Calu3 (cell line): ENCODE measurements at regions not wholly inside any gene's neighbourhood (a gene's known extent, or its start where the extent isn't known, plus 50 kb on each side); places are given as distances from the start of the nearest gene placed in this dataset.

ENCODE experiments used
- BruUV-seq: library from RNA; stranded (reverse); fragments of 400-500 nt; replicated peaks from 2 replicates; lab custom pipeline; 2021; lab: Mats Ljungman, UMichigan
- CTCF ChIA-PET: fragments of 300-600 bp; sonication (Branson Sonifier 250); formaldehyde crosslinking; loops from one replicate; lab custom pipeline; 2022; ENCODE audit warnings: antibody characterized with exemption; lab: Charles Lee
- DNase-seq: peaks from one replicate; pipeline ENCODE4 v3.0.0; 2022
- H3K27ac Mint-ChIP-seq: one replicate; pipeline ENCODE4 v1.8.0; 2022; ENCODE audit warnings: mixed read lengths; ENCODE audit not compliant: unreplicated experiment
- H3K27me3 Mint-ChIP-seq: one replicate; pipeline ENCODE4 v1.8.0; 2022; ENCODE audit warnings: mixed read lengths; ENCODE audit not compliant: unreplicated experiment
- H3K36me3 Mint-ChIP-seq: one replicate; pipeline ENCODE4 v1.8.0; 2022; ENCODE audit warnings: mild to moderate bottlenecking, moderate library complexity, mixed read lengths; ENCODE audit not compliant: insufficient read depth, unreplicated experiment
- H3K4me1 Mint-ChIP-seq: one replicate; pipeline ENCODE4 v1.8.0; 2022; ENCODE audit warnings: mild to moderate bottlenecking, low read depth, mixed read lengths; ENCODE audit not compliant: unreplicated experiment
- H3K4me3 Mint-ChIP-seq: one replicate; pipeline ENCODE4 v1.8.0; 2022; ENCODE audit warnings: mild to moderate bottlenecking, low read depth, moderate library complexity, mixed read lengths; ENCODE audit not compliant: unreplicated experiment
- H3K9me3 Mint-ChIP-seq: one replicate; pipeline ENCODE4 v1.8.0; 2022; ENCODE audit warnings: low read depth, mixed read lengths; ENCODE audit not compliant: unreplicated experiment
- intact Hi-C: fragments of 100-400 bp; cut with micrococcal nuclease; formaldehyde crosslinking; loops from one replicate; pipeline ENCODE4 v1.10.0; 2022; ENCODE audit not compliant: unreplicated experiment
- TF ChIP-seq, protein P1 (sequence below): fragments of 200-600 bp; IDR thresholded peaks from one replicate; pipeline ENCODE4 v1.8.0; 2022; ENCODE audit warnings: antibody characterized with exemption; ENCODE audit not compliant: unreplicated experiment

DNA sequence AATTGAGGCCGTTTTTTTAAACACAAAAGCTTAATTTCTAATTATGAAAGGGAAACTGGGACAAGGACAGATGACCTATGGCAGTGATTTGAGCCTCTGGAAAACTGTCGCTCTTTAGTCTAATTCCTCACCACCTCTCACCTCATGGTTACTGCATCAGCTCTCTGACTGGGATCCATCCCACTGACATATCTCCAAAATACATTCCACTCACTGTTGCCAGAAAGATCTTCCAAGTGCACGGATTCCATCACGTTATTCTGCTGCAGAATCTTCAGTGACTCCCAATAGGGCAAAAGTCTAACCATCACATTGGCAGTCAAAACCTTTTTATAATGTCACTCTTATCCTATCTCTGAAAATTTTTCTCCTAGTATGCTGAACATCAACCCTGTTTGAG lies 132.3 kb upstream of the MB21D2 start:
- no peak for DNase-seq
- TF ChIP-seq, protein P1, sequence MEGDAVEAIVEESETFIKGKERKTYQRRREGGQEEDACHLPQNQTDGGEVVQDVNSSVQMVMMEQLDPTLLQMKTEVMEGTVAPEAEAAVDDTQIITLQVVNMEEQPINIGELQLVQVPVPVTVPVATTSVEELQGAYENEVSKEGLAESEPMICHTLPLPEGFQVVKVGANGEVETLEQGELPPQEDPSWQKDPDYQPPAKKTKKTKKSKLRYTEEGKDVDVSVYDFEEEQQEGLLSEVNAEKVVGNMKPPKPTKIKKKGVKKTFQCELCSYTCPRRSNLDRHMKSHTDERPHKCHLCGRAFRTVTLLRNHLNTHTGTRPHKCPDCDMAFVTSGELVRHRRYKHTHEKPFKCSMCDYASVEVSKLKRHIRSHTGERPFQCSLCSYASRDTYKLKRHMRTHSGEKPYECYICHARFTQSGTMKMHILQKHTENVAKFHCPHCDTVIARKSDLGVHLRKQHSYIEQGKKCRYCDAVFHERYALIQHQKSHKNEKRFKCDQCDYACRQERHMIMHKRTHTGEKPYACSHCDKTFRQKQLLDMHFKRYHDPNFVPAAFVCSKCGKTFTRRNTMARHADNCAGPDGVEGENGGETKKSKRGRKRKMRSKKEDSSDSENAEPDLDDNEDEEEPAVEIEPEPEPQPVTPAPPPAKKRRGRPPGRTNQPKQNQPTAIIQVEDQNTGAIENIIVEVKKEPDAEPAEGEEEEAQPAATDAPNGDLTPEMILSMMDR: no peak
- CTCF ChIA-PET: no interaction called here
- Mint-ChIP-seq H3K4me3 (no peak overlapping the region), H3K36me3 (no peaks in the 10 kb centered on the region), H3K9me3 (no peaks in the 10 kb centered on the region), H3K27ac (no peak overlapping the region), H3K27me3 (peaks cover 12% of the 10 kb centered on the region), H3K4me1 (no peaks in the 10 kb centered on the region)
- intact Hi-C loops: loop anchor here (10.0 kb wide), 1 partner anchor 585 kb away; no protein-coding TSS in a partner anchor
- BruUV-seq: no TSS peak

DNA sequence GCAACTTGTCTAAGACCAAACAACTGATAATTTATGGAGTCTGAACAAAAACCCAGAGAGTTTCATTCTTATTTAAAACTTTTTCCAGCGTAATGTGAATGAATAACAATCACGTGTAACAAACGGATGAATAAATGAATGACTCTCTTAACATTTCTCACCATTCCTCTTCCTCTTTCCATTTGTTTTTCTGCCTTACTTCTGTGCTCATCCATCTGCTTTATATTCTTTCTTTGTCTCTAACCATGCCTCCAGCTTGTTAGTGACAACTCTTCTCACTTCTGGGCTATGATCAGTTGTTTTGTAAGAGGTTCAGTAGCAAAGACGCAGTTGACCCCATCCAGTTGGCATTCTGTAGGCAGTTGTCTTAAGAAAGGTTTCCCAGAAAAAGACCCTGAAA lies 133.7 kb upstream of the MB21D2 start:
- Mint-ChIP-seq H3K36me3 (no peaks in the 10 kb centered on the region), H3K9me3 (no peaks in the 10 kb centered on the region), H3K4me1 (no peaks in the 10 kb centered on the region), H3K4me3 (no peak overlapping the region), H3K27ac (no peak overlapping the region), H3K27me3 (peaks cover 12% of the 10 kb centered on the region)
- DNase-seq: no peak
- TF ChIP-seq, protein P1: no peak
- BruUV-seq: no TSS peak
- CTCF ChIA-PET: interaction anchor here (1.2 kb wide), 1 partner anchor 513 kb away, joined by 3 read pairs; no protein-coding TSS in a partner anchor
- intact Hi-C loops: no loop called here

DNA sequence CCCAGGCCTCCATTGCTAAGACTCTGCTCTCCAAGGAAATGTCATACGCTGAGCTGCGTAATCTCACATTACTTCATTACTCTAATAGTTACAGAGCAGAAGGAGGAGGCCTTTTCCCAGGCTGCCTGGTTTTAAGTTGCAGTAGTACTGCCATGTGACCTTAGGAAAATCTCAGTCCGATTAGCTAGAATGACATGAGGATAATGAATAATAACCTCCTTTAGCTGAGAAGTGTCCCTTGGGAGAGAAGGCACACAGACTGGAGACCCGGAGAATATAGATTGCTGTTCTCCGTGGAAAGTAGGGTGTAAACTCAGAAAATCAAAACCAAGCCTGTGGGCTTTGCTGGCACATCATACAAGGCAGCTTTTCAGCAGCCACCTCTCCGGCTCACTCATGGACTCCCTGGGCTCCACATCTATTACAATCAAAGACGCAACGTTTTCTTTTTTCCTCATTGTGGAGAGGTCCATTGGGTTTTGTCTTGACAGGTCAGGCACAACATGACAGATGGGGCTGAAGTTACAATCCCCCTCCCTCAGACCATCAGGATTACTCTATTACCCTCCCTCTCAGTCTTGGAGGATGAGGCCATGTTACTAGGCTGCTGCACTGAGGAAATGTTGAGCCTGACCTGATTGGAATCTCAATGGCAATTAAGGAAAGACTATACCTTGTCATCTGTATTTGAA lies 134.8 kb upstream of the MB21D2 start:
- intact Hi-C loops: no loop called here
- H3K4me3 Mint-ChIP-seq: no peak overlapping the region
- peaks cover 12% of the 10 kb centered on the region for H3K27me3 Mint-ChIP-seq
- CTCF ChIA-PET: interaction anchor here (0.6 to 1.5 kb wide), 3 partner anchors 10 to 512 kb away, joined by 3 to 4 read pairs (median 3); no protein-coding TSS in a partner anchor
- no peaks in the 10 kb centered on the region for H3K36me3 Mint-ChIP-seq
- no peaks in the 10 kb centered on the region for H3K9me3 Mint-ChIP-seq
- no TSS peak for BruUV-seq
- TF ChIP-seq, protein P1: no peak
- H3K4me1 Mint-ChIP-seq: no peaks in the 10 kb centered on the region
- no peak for DNase-seq
- no peak overlapping the region for H3K27ac Mint-ChIP-seq

DNA sequence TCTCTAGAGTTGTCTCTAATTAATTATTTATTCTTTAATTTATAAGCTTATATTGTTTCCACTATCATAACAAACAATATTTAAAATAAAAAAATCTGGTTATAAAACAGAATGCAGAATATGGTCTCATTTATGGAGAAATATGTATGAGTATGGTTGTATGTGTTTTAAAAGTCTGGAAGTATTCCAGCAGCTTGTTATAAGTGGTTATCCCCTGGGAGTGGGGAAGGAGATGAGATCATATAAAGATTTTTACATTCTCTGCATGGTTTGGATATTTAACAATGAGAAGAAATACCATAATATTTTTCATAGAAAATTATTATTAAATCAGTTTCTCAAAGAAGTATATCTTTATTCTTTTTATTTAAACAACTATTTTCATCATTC lies 135.4 kb upstream of the MB21D2 start:
- no TSS peak for BruUV-seq
- H3K9me3 Mint-ChIP-seq: no peaks in the 10 kb centered on the region
- no peaks in the 10 kb centered on the region for H3K36me3 Mint-ChIP-seq
- TF ChIP-seq, protein P1: no peak
- no peak for DNase-seq
- CTCF ChIA-PET: interaction anchor here (1.5 kb wide), 1 partner anchor 10 kb away, joined by 3 read pairs; no protein-coding TSS in a partner anchor
- no peak overlapping the region for H3K27ac Mint-ChIP-seq
- H3K27me3 Mint-ChIP-seq: peaks cover 12% of the 10 kb centered on the region
- intact Hi-C loops: no loop called here
- H3K4me1 Mint-ChIP-seq: no peaks in the 10 kb centered on the region
- no peak overlapping the region for H3K4me3 Mint-ChIP-seq
